GM23338 (cell line): ENCODE measurements at regions not wholly inside any gene's neighbourhood (a gene's known extent, or its start where the extent isn't known, plus 50 kb on each side); places are given as distances from the start of the nearest gene placed in this dataset.

Experiments used
- ATAC-seq: fragments of 200-7000 bp; cut with Tn5 transposase; 3 replicates; pipeline ENCODE4 v1.9.1; 2020
- DNase-seq: peaks from one replicate; pipeline ENCODE4 v3.0.0-alpha.2; 2015; ENCODE audit warnings: low spot score
- H2AFZ ChIP-seq: fragments of 200-600 bp; sonication (generic); 2 replicates; pipeline ENCODE4 v1.8.0; 2016; ENCODE audit warnings: antibody characterized with exemption, mild to moderate bottlenecking, moderate library complexity
- H3F3A ChIP-seq: fragments of 200-600 bp; sonication (generic); replicated peaks from 2 replicates; pipeline ENCODE4 v1.8.0; 2017; ENCODE audit warnings: antibody characterized with exemption, mixed run types, low read depth
- H3K27ac ChIP-seq: fragments of 200-600 bp; sonication (generic); 2 replicates; pipeline ENCODE4 v1.6.1; 2016; ENCODE audit warnings: low read depth
- H3K27me3 ChIP-seq: fragments of 200-600 bp; sonication (generic); 2 replicates; pipeline ENCODE4 v1.8.0; 2016; ENCODE audit warnings: mild to moderate bottlenecking, mixed run types, moderate library complexity; ENCODE audit not compliant: insufficient read depth
- H3K36me3 ChIP-seq: fragments of 200-600 bp; sonication (generic); 2 replicates; pipeline ENCODE4 v1.8.0; 2016; ENCODE audit warnings: mild to moderate bottlenecking; ENCODE audit not compliant: insufficient read depth
- H3K4me1 ChIP-seq: fragments of 200-600 bp; sonication (generic); 2 replicates; pipeline ENCODE4 v1.8.0; 2016; ENCODE audit warnings: mild to moderate bottlenecking, moderate library complexity; ENCODE audit not compliant: insufficient read depth
- H3K4me2 ChIP-seq: fragments of 200-600 bp; sonication (generic); 2 replicates; pipeline ENCODE4 v1.7.1; 2017; ENCODE audit warnings: mixed run types
- H3K4me3 ChIP-seq: fragments of 200-600 bp; sonication (generic); 2 replicates; pipeline ENCODE4 v1.6.1; 2016; ENCODE audit warnings: mixed run types
- H3K79me2 ChIP-seq: fragments of 200-600 bp; sonication (generic); replicated peaks from 2 replicates; pipeline ENCODE4 v1.8.0; 2017; ENCODE audit warnings: mild to moderate bottlenecking; ENCODE audit not compliant: insufficient read depth
- H3K9me2 ChIP-seq: fragments of 200-600 bp; sonication (generic); 2 replicates; pipeline ENCODE4 v1.8.0; 2017; ENCODE audit not compliant: insufficient read depth
- H4K20me1 ChIP-seq: fragments of 200-600 bp; sonication (generic); replicated peaks from 2 replicates; pipeline ENCODE4 v1.8.0; 2017; ENCODE audit warnings: mild to moderate bottlenecking; ENCODE audit not compliant: insufficient read depth
- H3K27ac Mint-ChIP-seq: 2 replicates; pipeline ENCODE4 v1.8.0; 2020; ENCODE audit warnings: inconsistent platforms, mild to moderate bottlenecking, moderate library complexity, mixed read lengths
- H3K27me3 Mint-ChIP-seq: 3 replicates; pipeline ENCODE4 v1.8.0; 2022; ENCODE audit warnings: low read depth, mild to moderate bottlenecking, moderate library complexity, mixed read lengths, inconsistent platforms; ENCODE audit not compliant: insufficient read depth, poor library complexity
- H3K36me3 Mint-ChIP-seq: 3 replicates; pipeline ENCODE4 v1.8.0; 2021; ENCODE audit warnings: low read depth, mild to moderate bottlenecking, inconsistent platforms, moderate library complexity, mixed read lengths
- H3K4me1 Mint-ChIP-seq: 3 replicates; pipeline ENCODE4 v1.8.0; 2020; ENCODE audit warnings: mild to moderate bottlenecking, inconsistent platforms, mixed read lengths
- H3K4me3 Mint-ChIP-seq: 3 replicates; pipeline ENCODE4 v1.8.0; 2021; ENCODE audit warnings: moderate library complexity, mild to moderate bottlenecking, inconsistent platforms, mixed read lengths
- H3K9me3 Mint-ChIP-seq: 3 replicates; pipeline ENCODE4 v1.8.0; 2020; ENCODE audit warnings: moderate library complexity, mild to moderate bottlenecking, inconsistent platforms, mixed read lengths
- CREB1 ChIP-seq: fragments of 250-450 bp; sonication (Bioruptor Pico); IDR thresholded peaks from 2 replicates; pipeline ENCODE4 v1.5.0; 2020; ENCODE audit warnings: low read depth, mild to moderate bottlenecking, moderate library complexity
- EZH2 ChIP-seq: fragments of 200-600 bp; sonication (generic); IDR thresholded peaks from one replicate; pipeline ENCODE4 v1.8.0; 2017; ENCODE audit warnings: antibody characterized with exemption, mild to moderate bottlenecking, low read depth; ENCODE audit not compliant: unreplicated experiment
- EZH2phosphoT487 ChIP-seq: fragments of 200-600 bp; sonication (generic); IDR thresholded peaks from one replicate; pipeline ENCODE4 v1.8.1; 2018; ENCODE audit warnings: antibody characterized with exemption; ENCODE audit not compliant: unreplicated experiment
- JUNB ChIP-seq: IDR thresholded peaks from one replicate; pipeline ENCODE4 v1.6.1; 2016; ENCODE audit warnings: antibody characterized with exemption; ENCODE audit not compliant: unreplicated experiment
- POLR2AphosphoS5 ChIP-seq: IDR thresholded peaks from 2 replicates; pipeline ENCODE4 v1.6.1; 2016; ENCODE audit warnings: antibody characterized with exemption, low read depth
- REST ChIP-seq: IDR thresholded peaks from one replicate; pipeline ENCODE4 v1.6.1; 2018; ENCODE audit warnings: antibody characterized with exemption; ENCODE audit not compliant: unreplicated experiment
- STAT1 ChIP-seq: IDR thresholded peaks from one replicate; pipeline ENCODE4 v1.6.1; 2016; ENCODE audit warnings: antibody characterized with exemption; ENCODE audit not compliant: unreplicated experiment
- ZNF114 ChIP-seq: fragments of 250-450 bp; sonication (Bioruptor Pico); IDR thresholded peaks from 2 replicates; pipeline ENCODE4 v1.5.0; 2020; ENCODE audit warnings: mild to moderate bottlenecking, moderate library complexity
- ZNF331 ChIP-seq: fragments of 250-450 bp; sonication (Bioruptor Pico); IDR thresholded peaks from 2 replicates; pipeline ENCODE4 v1.5.0; 2020; ENCODE audit warnings: low read depth, mild to moderate bottlenecking, moderate library complexity
- TF ChIP-seq, protein P1 (sequence below): IDR thresholded peaks from 2 replicates; pipeline ENCODE4 v1.6.1; 2016; ENCODE audit warnings: antibody characterized with exemption
- TF ChIP-seq, protein P2 (sequence below): fragments of 250-450 bp; sonication (Bioruptor Pico); IDR thresholded peaks from 2 replicates; pipeline ENCODE4 v1.5.0; 2020; ENCODE audit warnings: mild to moderate bottlenecking, moderate library complexity

GRCh38 chrX:40864972-40865371 lies 129.6 kb upstream of the MED14 start:
- Histone ChIP-seq H2AFZ (no peak overlapping the region), H3K79me2 (no peaks in the 10 kb centered on the region), H3K9me2 (peaks cover 3% of the 10 kb centered on the region; the same call in 1 of the 2 replicates), H3K27me3 (no peaks in the 10 kb centered on the region), H3F3A (no peaks in the 10 kb centered on the region), H3K4me2 (no peak overlapping the region), H3K4me1 (no peaks in the 10 kb centered on the region), H4K20me1 (no peaks in the 10 kb centered on the region), H3K36me3 (no peaks in the 10 kb centered on the region; the same call in 1 of the 2 replicates), H3K27ac (no peak overlapping the region), H3K4me3 (no peak overlapping the region)
- Mint-ChIP-seq H3K9me3 (peaks cover 43% of the 10 kb centered on the region), H3K4me1 (no peaks in the 10 kb centered on the region), H3K27me3 (peaks cover 7% of the 10 kb centered on the region), H3K27ac (no peak overlapping the region), H3K36me3 (peaks cover 35% of the 10 kb centered on the region), H3K4me3 (no peak overlapping the region)
- DNase-seq, result no peak
- ATAC-seq, result no peak
- TF ChIP-seq STAT1, result no peak

DNA sequence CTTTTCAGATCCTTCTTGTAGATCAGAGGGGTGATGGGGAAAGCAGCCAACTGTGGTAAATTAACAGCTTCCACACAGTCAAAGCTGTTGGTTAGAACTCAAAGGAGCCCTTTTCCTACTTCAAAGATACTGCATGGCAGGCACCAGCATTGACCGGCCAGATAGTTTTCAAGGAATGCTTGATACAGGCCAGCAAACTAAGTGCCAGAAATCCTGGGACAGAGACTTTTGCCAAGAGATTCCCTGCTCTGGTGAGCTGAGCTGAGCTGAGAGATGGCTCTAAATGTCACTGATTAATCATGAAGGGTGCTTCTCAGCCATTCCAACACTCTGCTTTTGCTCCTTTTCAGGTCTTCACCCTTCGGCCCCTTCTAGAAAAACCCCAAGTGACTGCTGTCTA lies 131.6 kb upstream of the MED14 start:
- no peak overlapping the region for H3K4me2 ChIP-seq
- Mint-ChIP-seq H3K36me3 (peaks cover 16% of the 10 kb centered on the region; the same call in 2 of the 3 replicates), H3K27ac (no peak overlapping the region), H3K27me3 (peaks cover 5% of the 10 kb centered on the region), H3K4me1 (peaks cover under 1% of the 10 kb centered on the region; the same call in 2 of the 3 replicates), H3K9me3 (peaks cover 23% of the 10 kb centered on the region), H3K4me3 (no peak overlapping the region)
- H2AFZ ChIP-seq, result no peak overlapping the region
- no peaks in the 10 kb centered on the region for H3K27me3 ChIP-seq
- H3F3A ChIP-seq, result no peaks in the 10 kb centered on the region
- no peaks in the 10 kb centered on the region for H3K79me2 ChIP-seq
- no peaks in the 10 kb centered on the region for H4K20me1 ChIP-seq
- no peaks in the 10 kb centered on the region for H3K4me1 ChIP-seq
- no peak overlapping the region for H3K4me3 ChIP-seq
- no peak for ATAC-seq
- DNase-seq, result no peak
- no peaks in the 10 kb centered on the region for H3K36me3 ChIP-seq
- H3K9me2 ChIP-seq, result 0 out of 2 replicates have a peak, but pooled peaks cover 3% of the 10 kb centered on the region
- H3K27ac ChIP-seq, result no peak overlapping the region
- TF ChIP-seq REST (no peak), EZH2 (no peak), POLR2AphosphoS5 (no peak), CREB1 (CRISPR knock-in tag) (no peak), ZNF114 (no peak), STAT1 (no peak), JUNB (no peak), ZNF331 (no peak), EZH2phosphoT487 (no peak)
- TF ChIP-seq, protein P1, sequence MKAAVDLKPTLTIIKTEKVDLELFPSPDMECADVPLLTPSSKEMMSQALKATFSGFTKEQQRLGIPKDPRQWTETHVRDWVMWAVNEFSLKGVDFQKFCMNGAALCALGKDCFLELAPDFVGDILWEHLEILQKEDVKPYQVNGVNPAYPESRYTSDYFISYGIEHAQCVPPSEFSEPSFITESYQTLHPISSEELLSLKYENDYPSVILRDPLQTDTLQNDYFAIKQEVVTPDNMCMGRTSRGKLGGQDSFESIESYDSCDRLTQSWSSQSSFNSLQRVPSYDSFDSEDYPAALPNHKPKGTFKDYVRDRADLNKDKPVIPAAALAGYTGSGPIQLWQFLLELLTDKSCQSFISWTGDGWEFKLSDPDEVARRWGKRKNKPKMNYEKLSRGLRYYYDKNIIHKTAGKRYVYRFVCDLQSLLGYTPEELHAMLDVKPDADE, result no peak
- TF ChIP-seq, protein P2, sequence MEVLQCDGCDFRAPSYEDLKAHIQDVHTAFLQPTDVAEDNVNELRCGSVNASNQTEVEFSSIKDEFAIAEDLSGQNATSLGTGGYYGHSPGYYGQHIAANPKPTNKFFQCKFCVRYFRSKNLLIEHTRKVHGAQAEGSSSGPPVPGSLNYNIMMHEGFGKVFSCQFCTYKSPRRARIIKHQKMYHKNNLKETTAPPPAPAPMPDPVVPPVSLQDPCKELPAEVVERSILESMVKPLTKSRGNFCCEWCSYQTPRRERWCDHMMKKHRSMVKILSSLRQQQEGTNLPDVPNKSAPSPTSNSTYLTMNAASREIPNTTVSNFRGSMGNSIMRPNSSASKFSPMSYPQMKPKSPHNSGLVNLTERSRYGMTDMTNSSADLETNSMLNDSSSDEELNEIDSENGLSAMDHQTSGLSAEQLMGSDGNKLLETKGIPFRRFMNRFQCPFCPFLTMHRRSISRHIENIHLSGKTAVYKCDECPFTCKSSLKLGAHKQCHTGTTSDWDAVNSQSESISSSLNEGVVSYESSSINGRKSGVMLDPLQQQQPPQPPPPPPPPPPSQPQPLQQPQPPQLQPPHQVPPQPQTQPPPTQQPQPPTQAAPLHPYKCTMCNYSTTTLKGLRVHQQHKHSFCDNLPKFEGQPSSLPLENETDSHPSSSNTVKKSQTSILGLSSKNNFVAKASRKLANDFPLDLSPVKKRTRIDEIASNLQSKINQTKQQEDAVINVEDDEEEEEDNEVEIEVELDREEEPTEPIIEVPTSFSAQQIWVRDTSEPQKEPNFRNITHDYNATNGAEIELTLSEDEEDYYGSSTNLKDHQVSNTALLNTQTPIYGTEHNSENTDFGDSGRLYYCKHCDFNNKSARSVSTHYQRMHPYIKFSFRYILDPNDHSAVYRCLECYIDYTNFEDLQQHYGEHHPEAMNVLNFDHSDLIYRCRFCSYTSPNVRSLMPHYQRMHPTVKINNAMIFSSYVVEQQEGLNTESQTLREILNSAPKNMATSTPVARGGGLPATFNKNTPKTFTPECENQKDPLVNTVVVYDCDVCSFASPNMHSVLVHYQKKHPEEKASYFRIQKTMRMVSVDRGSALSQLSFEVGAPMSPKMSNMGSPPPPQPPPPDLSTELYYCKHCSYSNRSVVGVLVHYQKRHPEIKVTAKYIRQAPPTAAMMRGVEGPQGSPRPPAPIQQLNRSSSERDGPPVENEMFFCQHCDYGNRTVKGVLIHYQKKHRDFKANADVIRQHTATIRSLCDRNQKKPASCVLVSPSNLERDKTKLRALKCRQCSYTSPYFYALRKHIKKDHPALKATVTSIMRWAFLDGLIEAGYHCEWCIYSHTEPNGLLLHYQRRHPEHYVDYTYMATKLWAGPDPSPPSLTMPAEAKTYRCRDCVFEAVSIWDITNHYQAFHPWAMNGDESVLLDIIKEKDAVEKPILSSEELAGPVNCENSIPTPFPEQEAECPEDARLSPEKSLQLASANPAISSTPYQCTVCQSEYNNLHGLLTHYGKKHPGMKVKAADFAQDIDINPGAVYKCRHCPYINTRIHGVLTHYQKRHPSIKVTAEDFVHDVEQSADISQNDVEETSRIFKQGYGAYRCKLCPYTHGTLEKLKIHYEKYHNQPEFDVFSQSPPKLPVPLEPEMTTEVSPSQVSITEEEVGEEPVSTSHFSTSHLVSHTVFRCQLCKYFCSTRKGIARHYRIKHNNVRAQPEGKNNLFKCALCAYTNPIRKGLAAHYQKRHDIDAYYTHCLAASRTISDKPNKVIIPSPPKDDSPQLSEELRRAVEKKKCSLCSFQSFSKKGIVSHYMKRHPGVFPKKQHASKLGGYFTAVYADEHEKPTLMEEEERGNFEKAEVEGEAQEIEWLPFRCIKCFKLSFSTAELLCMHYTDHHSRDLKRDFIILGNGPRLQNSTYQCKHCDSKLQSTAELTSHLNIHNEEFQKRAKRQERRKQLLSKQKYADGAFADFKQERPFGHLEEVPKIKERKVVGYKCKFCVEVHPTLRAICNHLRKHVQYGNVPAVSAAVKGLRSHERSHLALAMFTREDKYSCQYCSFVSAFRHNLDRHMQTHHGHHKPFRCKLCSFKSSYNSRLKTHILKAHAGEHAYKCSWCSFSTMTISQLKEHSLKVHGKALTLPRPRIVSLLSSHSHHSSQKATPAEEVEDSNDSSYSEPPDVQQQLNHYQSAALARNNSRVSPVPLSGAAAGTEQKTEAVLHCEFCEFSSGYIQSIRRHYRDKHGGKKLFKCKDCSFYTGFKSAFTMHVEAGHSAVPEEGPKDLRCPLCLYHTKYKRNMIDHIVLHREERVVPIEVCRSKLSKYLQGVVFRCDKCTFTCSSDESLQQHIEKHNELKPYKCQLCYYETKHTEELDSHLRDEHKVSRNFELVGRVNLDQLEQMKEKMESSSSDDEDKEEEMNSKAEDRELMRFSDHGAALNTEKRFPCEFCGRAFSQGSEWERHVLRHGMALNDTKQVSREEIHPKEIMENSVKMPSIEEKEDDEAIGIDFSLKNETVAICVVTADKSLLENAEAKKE (CRISPR knock-in tag), result no peak
